GM19372 (cell line): ENCODE measurements at regions not wholly inside any gene's neighbourhood (a gene's known extent, or its start where the extent isn't known, plus 50 kb on each side); places are given as distances from the start of the nearest gene placed in this dataset.
"Not testable (repeated sequence)": the region's sequence is repeated elsewhere in the genome, so short reads cannot be mapped to it uniquely, and the experiment has no call there.

Source experiments
- ATAC-seq: cut with Tn5 transposase; IDR thresholded peaks from one replicate; pipeline ENCODE4 v1.9.1; 2021; ENCODE audit warnings: mild to moderate bottlenecking, low read depth, moderate library complexity; ENCODE audit not compliant: unreplicated experiment

GRCh38 chr7:69438584-69439412, 159.5 kb upstream of the AUTS2 start:
- ATAC-seq = no peak

GRCh38 chr7:69439636-69440325, 158.5 kb upstream of the AUTS2 start:
- ATAC-seq = no peak

DNA sequence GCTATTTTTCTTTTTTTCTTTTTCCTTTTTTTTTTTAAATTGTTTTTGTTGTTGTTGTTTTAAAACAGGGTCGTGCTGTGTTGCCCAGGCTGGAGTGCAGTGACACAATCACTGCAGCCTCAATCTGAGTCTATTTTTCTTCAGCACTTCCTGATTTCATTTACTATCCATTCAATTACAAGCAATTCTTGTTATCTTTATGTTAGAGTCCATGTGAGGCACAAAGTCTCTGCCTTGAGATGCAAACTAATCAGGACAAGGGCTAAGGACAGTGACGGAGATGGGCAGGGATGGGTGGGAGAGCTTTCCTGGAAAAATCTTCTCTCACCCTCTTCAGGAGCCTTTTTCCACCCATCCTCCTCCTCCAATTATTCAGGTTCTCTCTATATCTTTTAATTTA, 157.3 kb upstream of the AUTS2 start:
- no peak for ATAC-seq

GRCh38 chr7:69443136-69443535, 155.1 kb upstream of the AUTS2 start:
- ATAC-seq = no peak

- ATAC-seq = no peak
These were observed 152.7 kb upstream of the AUTS2 start for GRCh38 chr7:69445541-69445940.

DNA sequence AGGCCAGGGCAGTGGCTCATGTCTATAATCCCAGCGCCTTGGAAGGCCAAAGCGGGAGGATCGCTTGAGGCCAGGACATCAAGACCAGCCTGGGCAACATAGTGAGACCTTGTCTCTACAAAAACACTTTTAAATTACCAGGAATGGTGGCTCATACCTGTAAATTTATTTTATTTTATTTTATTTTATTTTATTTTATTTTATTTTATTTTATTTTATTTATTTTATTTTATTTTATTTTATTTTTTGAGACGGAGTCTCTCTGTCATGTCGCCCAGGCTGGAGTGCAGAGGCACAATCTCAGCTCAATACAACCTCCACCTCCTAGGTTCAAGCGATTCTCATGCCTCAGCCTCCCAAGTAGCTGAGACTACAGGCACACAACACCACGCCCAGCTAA, 152.1 kb upstream of the AUTS2 start:
- ATAC-seq = not testable (repeated sequence)

DNA sequence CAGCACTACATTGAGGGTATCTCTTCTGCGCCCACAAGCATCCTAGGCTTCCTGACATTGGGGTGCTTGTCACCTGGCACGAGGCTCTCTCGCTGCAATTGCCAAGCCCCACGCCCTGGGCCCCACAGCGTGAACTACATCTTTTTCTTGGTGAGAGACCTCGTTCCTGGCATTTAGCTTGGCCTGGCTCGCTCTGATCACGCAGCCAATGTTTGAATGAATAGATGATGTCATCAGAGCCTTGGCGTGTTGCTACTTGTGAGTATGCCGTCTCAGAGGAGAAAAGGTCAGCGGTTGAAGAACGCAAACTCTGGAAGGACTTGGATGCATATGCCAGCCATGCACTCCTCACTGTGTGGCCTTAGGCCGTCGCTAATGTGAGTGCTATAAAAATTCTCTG, 150.2 kb upstream of the AUTS2 start:
- ATAC-seq = no peak

DNA sequence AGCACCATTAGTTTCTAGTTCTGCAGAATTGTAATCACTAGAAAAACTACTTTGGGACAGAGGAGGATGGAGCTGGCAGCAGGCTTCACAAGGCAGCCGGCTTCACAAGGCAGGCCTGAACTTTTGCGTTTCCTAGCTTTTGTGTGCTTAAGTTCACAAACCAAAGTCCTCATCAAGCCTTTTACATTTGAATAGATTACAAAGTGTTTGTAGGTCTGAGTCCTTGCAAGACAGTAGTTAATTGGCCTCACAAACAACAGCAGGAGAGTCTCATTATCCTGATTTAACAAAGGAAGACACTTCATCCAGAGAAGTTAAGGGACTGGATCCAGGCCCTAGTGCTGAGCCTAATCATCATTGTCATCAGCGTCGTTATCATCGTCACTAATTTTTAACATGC, 147.8 kb upstream of the AUTS2 start:
- no peak for ATAC-seq

- ATAC-seq = no peak
These were observed 146.6 kb upstream of the AUTS2 start for GRCh38 chr7:69451715-69452114.

GRCh38 chr7:69452797-69453196, 145.5 kb upstream of the AUTS2 start:
- ATAC-seq = no peak

DNA sequence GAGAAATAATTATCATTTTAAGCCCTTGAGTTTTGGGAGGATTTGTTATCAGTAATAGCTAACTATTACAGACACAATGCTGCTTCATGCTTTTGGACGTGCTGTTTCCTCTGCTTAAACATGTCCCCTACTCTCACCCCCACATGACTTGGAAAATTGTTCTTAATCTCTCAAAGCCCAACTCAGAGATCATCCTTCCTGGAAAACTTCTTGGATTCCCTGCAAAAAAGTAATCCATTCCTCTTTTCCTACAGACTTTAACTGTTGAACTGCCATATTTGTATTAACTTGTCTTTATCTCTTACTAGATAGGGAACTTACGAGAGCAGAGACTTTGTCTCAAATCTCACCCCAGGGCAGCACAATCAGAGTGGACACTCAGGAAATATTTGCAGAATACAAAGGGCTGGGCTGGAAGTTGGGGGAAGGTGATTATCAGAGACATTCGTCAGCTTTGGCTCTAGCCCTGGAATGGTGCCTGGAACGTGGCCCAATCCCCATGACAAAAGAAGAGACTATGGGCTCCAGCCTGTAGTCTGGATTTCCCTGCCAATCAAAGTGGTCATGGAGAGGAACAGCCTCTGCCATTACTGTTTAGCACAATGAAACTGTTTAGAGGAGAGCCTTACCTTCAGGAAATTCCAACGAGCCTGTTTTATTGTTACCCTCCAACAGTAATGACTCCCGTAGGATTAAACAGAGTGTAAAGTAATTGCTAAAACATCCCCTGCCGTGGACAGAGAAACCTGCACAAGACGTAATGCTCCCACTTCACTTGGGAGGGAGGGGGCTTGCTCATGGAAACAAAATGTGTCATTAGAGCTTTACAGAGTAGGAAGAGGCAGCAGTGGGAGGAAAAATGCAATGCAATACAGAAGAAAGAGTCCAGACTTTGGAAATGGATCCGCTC, 140.4 kb upstream of the AUTS2 start:
- ATAC-seq = no peak

DNA sequence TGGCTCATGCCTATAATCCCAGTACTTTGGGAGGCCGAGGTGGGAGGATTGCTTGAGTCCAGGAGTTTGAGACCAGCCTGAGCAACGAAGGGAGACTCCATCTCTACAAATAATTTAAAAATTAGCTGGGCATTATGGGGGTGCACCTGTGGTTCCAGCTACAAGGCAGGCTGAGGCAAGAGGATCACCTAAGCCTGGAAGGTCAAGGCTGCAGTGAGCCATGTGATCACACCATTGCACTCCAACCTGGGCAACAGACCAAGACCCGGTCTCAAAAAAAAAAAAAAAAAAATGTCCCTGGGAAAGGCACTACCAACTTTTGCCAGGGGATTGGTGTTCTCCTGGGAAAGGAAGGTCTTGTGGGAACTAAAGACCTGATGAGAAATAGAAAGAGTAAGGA, 134.2 kb upstream of the AUTS2 start:
- ATAC-seq = no peak

DNA sequence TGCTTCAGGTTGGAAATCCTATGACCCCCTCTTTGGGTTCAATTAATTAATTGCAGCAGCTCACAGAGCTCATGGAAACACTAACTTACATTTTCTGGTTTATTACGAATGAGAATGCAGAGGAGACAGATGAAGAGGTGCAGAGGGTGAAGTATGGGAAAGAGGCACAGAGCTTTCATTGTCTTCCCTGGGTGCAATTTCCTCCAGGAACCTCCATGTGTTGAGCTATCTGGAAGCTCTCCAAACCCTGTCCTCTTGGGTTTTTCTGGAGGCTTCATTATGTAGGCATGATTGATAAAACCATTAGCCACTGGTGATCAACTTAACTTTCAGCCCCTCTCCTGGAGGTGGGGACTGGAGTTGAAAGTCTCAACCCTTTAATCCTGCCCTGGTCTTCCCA, 133.0 kb upstream of the AUTS2 start:
- no peak for ATAC-seq

- no peak for ATAC-seq
These were observed 130.4 kb upstream of the AUTS2 start for GRCh38 chr7:69467826-69468225.

DNA sequence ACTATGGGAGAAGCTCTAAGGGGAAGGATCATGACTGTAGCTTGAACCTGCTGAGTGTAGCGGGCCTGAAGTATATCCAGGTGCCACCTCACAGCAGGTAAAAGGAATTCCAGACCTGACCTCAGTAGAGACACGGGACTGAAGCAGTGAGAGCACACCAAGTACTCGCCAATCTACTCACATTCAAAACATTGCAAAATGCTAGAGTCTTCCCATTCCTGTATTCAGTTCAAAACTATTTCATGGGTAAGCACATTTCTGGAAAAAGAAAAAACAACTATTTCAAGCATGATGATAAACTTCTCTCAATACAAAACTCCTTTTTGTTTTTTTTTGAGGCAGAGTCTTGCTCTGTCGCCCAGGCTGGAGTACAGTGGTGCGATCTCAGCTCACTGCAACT, 121.9 kb upstream of the AUTS2 start:
- ATAC-seq = no peak

GRCh38 chr7:69482676-69483075, 115.6 kb upstream of the AUTS2 start:
- ATAC-seq = no peak

DNA sequence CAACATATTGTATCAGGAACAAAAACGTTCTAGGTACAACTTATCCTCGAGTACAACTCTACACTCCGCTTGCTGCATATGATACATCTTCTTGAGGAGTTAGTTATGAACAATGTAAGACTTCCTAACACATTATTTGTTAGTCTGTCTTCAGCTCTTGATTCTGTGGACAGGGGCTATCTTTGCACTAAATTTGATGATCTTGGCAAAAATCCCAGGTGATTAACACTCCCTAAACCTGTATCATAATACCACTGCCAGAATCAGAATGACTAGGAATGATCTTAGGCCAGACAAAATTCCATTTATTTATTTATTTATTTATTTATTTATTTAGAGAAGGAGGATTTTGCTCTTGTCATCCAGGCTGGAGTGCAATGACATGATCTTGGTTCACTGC, 108.7 kb upstream of the AUTS2 start:
- no peak for ATAC-seq

DNA sequence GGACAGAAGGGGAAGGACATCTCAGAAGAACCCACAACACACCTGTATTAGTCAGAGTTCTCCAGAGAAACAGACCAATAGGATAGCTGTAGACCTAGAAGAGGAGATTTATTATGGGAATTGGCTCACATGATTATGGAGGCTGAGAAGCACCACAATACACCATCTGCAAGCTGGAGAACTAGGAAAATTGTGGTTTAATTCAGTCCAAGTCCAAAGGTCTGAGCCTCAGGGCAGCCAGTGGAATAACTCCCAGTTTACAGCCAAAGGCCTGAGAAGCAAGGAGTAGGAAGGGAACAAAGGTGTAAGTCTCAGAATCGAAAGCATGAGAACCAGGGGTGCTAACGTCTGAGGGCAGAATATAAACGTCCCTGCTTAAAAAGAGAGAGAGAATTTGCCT, 99.6 kb upstream of the AUTS2 start:
- no peak for ATAC-seq

GRCh38 chr7:69502358-69502757, 95.9 kb upstream of the AUTS2 start:
- ATAC-seq = no peak

GRCh38 chr7:69504733-69505420, 93.4 kb upstream of the AUTS2 start:
- no peak for ATAC-seq

GRCh38 chr7:69508736-69509135, 89.5 kb upstream of the AUTS2 start:
- no peak for ATAC-seq
